H1 (cell line): ENCODE measurements at regions not wholly inside any gene's neighbourhood (a gene's known extent, or its start where the extent isn't known, plus 50 kb on each side); places are given as distances from the start of the nearest gene placed in this dataset.

Source experiments
- CTCF ChIA-PET: fragments of 300-600 bp; sonication (Branson Sonifier 250); formaldehyde crosslinking; loops from one replicate; lab custom pipeline; 2021; ENCODE audit not compliant: partially characterized antibody; lab: Charles Lee
- POLR2A ChIA-PET: fragments of 300-600 bp; sonication (Branson Sonifier 250); formaldehyde crosslinking; loops from one replicate; lab custom pipeline; 2021; ENCODE audit warnings: inconsistent platforms; ENCODE audit not compliant: partially characterized antibody; lab: Charles Lee
- DNase-seq, 2 experiments: peaks; one replicate each; pipeline versions ENCODE4 v3.0.0 to v3.0.0-alpha.2; 2010 to 2022; ENCODE audit warnings: low spot score in 2 of 2, low read depth in 1 of 2, mixed read lengths in 1 of 2
- FAIRE-seq: peaks from 2 replicates; lab custom pipeline; 2011; peaks lifted over from hg19 to GRCh38; lab: Jason Lieb, UNC
- H2AFZ ChIP-seq: 2 replicates; pipeline ENCODE4 v1.8.1; 2012; ENCODE audit warnings: low read length, inconsistent platforms
- H2AK5ac ChIP-seq: 2 replicates; pipeline ENCODE4 v1.6.1; 2013; ENCODE audit warnings: low read depth, low read length
- H2BK120ac ChIP-seq: replicated peaks from 2 replicates; pipeline ENCODE3; 2013; ENCODE audit warnings: low read depth, low read length, inconsistent platforms
- H2BK12ac ChIP-seq: 2 replicates; pipeline ENCODE4 v1.6.1; 2013; ENCODE audit warnings: low read depth, low read length
- H2BK15ac ChIP-seq: 2 replicates; pipeline ENCODE4 v1.6.1; 2013; ENCODE audit warnings: low read length
- H2BK20ac ChIP-seq: 2 replicates; pipeline ENCODE4 v1.6.1; 2013; ENCODE audit warnings: low read length
- H2BK5ac ChIP-seq: 2 replicates; pipeline ENCODE4 v1.6.1; 2013; ENCODE audit warnings: low read depth, low read length
- H3K14ac ChIP-seq: 2 replicates; pipeline ENCODE4 v1.6.1; 2013; ENCODE audit warnings: inconsistent platforms; ENCODE audit not compliant: insufficient read length
- H3K18ac ChIP-seq: 2 replicates; pipeline ENCODE4 v1.6.1; 2013; ENCODE audit warnings: low read length; ENCODE audit errors: extremely low read depth
- H3K23ac ChIP-seq: 2 replicates; pipeline ENCODE4 v1.6.1; 2013; ENCODE audit warnings: inconsistent platforms; ENCODE audit not compliant: insufficient read length
- H3K23me2 ChIP-seq: 2 replicates; pipeline ENCODE4 v1.6.1; 2013; ENCODE audit warnings: low read depth, low read length
- H3K27ac ChIP-seq: 2 replicates; pipeline ENCODE4 v1.6.1; 2011; ENCODE audit warnings: low read depth, low read length, inconsistent platforms
- H3K27me3 ChIP-seq, 4 experiments: replicated peaks in 1 of 4; 1 replicate in 1 of 4; 2 replicates in 3 of 4; pipeline versions ENCODE4 v1.6.1 to v1.8.1; 2011 to 2013; ENCODE audit warnings: low read length in 3 of 4, mild to moderate bottlenecking in 3 of 4, inconsistent platforms in 2 of 4, mixed read lengths in 2 of 4, moderate library complexity in 1 of 4; ENCODE audit not compliant: control insufficient read depth in 3 of 4, insufficient read depth in 3 of 4; ENCODE audit errors: extremely low read depth in 1 of 4
- H3K36me3 ChIP-seq, 4 experiments: 2 replicates each; pipeline versions ENCODE4 v1.6.1 to v1.8.1; 2011 to 2013; ENCODE audit warnings: mild to moderate bottlenecking in 4 of 4, low read length in 3 of 4, moderate library complexity in 2 of 4, control low read depth in 1 of 4, inconsistent platforms in 1 of 4; ENCODE audit not compliant: insufficient read depth in 4 of 4, control insufficient read depth in 2 of 4
- H3K4ac ChIP-seq: replicated peaks from 2 replicates; pipeline ENCODE3; 2013; ENCODE audit warnings: low read length, low read depth, mixed read lengths, inconsistent platforms; ENCODE audit not compliant: insufficient read length
- H3K4me1 ChIP-seq, 4 experiments: replicated peaks in 1 of 4; 1 replicate in 1 of 4; 2 replicates in 3 of 4; pipeline versions ENCODE4 v1.6.1 to v1.8.1; 2011 to 2013; ENCODE audit warnings: low read length in 3 of 4, inconsistent platforms in 2 of 4, mixed read lengths in 1 of 4; ENCODE audit not compliant: insufficient read depth in 4 of 4, control insufficient read depth in 3 of 4
- H3K4me2 ChIP-seq, 2 experiments: 2 replicates each; pipeline versions ENCODE4 v1.6.1 to v1.8.1; 2011 to 2013; ENCODE audit warnings: low read depth in 2 of 2, low read length in 2 of 2, control low read depth in 1 of 2, inconsistent platforms in 1 of 2, mild to moderate bottlenecking in 1 of 2; ENCODE audit not compliant: insufficient read depth in 1 of 2
- H3K4me3 ChIP-seq, 4 experiments: fragments of 200-600, 300-600 bp in 1 of 4; sonication (generic), shearing (Covaris generic), sonication (Bioruptor Twin) in 1 of 4; 2 replicates each; pipeline versions ENCODE4 v1.5.1 to v1.8.1; 2011 to 2016; ENCODE audit warnings: low read length in 4 of 4, low read depth in 3 of 4, control low read depth in 2 of 4, inconsistent platforms in 2 of 4, mild to moderate bottlenecking in 2 of 4, mixed read lengths in 1 of 4, moderate library complexity in 1 of 4; ENCODE audit not compliant: insufficient read depth in 2 of 4; ENCODE audit errors: extremely low read depth in 1 of 4
- H3K56ac ChIP-seq: replicated peaks from 2 replicates; pipeline ENCODE3; 2013; ENCODE audit warnings: low read depth, mild to moderate bottlenecking, mixed read lengths, low read length, inconsistent platforms; ENCODE audit not compliant: insufficient read length
- H3K79me1 ChIP-seq: 2 replicates; pipeline ENCODE4 v1.6.1; 2013; ENCODE audit warnings: low read depth, low read length, control low read depth
- H3K79me2 ChIP-seq, 2 experiments: 2 replicates each; pipeline versions ENCODE4 v1.6.1 to v1.8.1; 2012 to 2013; ENCODE audit warnings: low read length in 2 of 2, mild to moderate bottlenecking in 2 of 2, inconsistent platforms in 1 of 2; ENCODE audit not compliant: insufficient read depth in 2 of 2, control insufficient read depth in 1 of 2
- H3K9ac ChIP-seq, 4 experiments: replicated peaks in 1 of 4; 1 replicate in 1 of 4; 2 replicates in 3 of 4; pipeline versions ENCODE4 v1.6.1 to v1.8.1; 2011 to 2013; ENCODE audit warnings: low read depth in 3 of 4, low read length in 3 of 4, control low read depth in 2 of 4, mild to moderate bottlenecking in 2 of 4, moderate library complexity in 2 of 4, inconsistent platforms in 1 of 4; ENCODE audit errors: extremely low read depth in 1 of 4
- H3K9me3 ChIP-seq, 2 experiments: 2 replicates each; pipeline versions ENCODE4 v1.6.1 to v1.8.1; 2012 to 2013; ENCODE audit warnings: mild to moderate bottlenecking in 2 of 2, moderate library complexity in 2 of 2, control low read depth in 1 of 2, inconsistent platforms in 1 of 2, low read depth in 1 of 2, low read length in 1 of 2, mixed read lengths in 1 of 2; ENCODE audit not compliant: insufficient read depth in 2 of 2
- H4K20me1 ChIP-seq, 2 experiments: replicated peaks in 1 of 2; 2 replicates each; pipeline versions ENCODE3 to v1.8.1; 2011 to 2013; ENCODE audit warnings: inconsistent platforms in 2 of 2, low read length in 2 of 2, mild to moderate bottlenecking in 1 of 2; ENCODE audit not compliant: insufficient read depth in 2 of 2, control insufficient read depth in 1 of 2
- H4K5ac ChIP-seq: 2 replicates; pipeline ENCODE4 v1.6.1; 2013; ENCODE audit warnings: low read length, low read depth, mixed read lengths, inconsistent platforms; ENCODE audit not compliant: insufficient read length
- H4K8ac ChIP-seq: 2 replicates; pipeline ENCODE4 v1.8.0; 2013; ENCODE audit warnings: mild to moderate bottlenecking, moderate library complexity, low read length, inconsistent platforms; ENCODE audit not compliant: insufficient read depth; ENCODE audit errors: extremely low read depth
- H4K91ac ChIP-seq: replicated peaks from 2 replicates; pipeline ENCODE3; 2013; ENCODE audit warnings: low read length, mixed read lengths, inconsistent platforms; ENCODE audit not compliant: insufficient read length
- POU5F1 ChIP-seq: IDR thresholded peaks from 2 replicates; pipeline ENCODE4 v1.6.1; 2011; ENCODE audit warnings: low read depth, mild to moderate bottlenecking, low read length, moderate library complexity
- WGBS, 2 experiments: shearing (Covaris generic) in 1 of 2; methylation state at CpG; one replicate each; pipeline versions ENCODE4 v1.1.6 to v1.1.7; 2013 to 2015; ENCODE audit warnings: low lambda C conversion rate in 2 of 2, mixed read lengths in 2 of 2, inconsistent platforms in 1 of 2, low coverage in 1 of 2, missing lambda C conversion rate in 1 of 2; ENCODE audit not compliant: insufficient replicate concordance in 2 of 2, insufficient coverage in 1 of 2, insufficient read length in 1 of 2; ENCODE audit errors: extremely low coverage in 1 of 2, missing lambda C conversion rate in 1 of 2; 5-methylcytosine and 5-hydroxymethylcytosine counted together

GRCh38 chr12:24500831-24501230, 448.1 kb downstream of the BCAT1 start:
- no peaks in the 10 kb centered on the region; the same call in 1 of the 2 replicates for H3K23me2 ChIP-seq
- H2BK20ac ChIP-seq = no peak overlapping the region
- H3K4me3 ChIP-seq = no peak overlapping the region
- no peaks in the 10 kb centered on the region for H4K20me1 ChIP-seq
- 85% methylated on average over 2 of the region's 2 CpGs; no CpG with 5 or more reads in 1 of the 2 experiments for WGBS, 2 experiments
- no peaks in the 10 kb centered on the region for H3K9me3 ChIP-seq
- no peak overlapping the region for H4K91ac ChIP-seq
- ChIA-PET POLR2A (interaction anchor here (0.6 kb wide), 1 partner anchor 771 kb away, joined by 3 read pairs; no protein-coding TSS in a partner anchor), CTCF (interaction anchor here (1.0 to 1.2 kb wide), 3 partner anchors 9 to 57 kb away, joined by 3 to 4 read pairs (median 3); no protein-coding TSS in a partner anchor)
- H3K36me3 ChIP-seq = no peaks in the 10 kb centered on the region
- no peaks in the 10 kb centered on the region for H3K79me2 ChIP-seq
- no peak overlapping the region for H2AFZ ChIP-seq
- no peak overlapping the region for H2AK5ac ChIP-seq
- H2BK120ac ChIP-seq = no peak overlapping the region
- no peak overlapping the region for H3K23ac ChIP-seq
- H3K9ac ChIP-seq = no peak overlapping the region
- H3K4me2 ChIP-seq = no peak overlapping the region
- H3K14ac ChIP-seq = no peak overlapping the region
- H3K79me1 ChIP-seq = no peaks in the 10 kb centered on the region
- FAIRE-seq (no peak), DNase-seq (no peak)
- no peak overlapping the region for H4K5ac ChIP-seq
- no peaks in the 10 kb centered on the region for H3K4me1 ChIP-seq
- no peak overlapping the region for H2BK12ac ChIP-seq
- no peak overlapping the region for H3K27ac ChIP-seq
- no peak overlapping the region for H3K56ac ChIP-seq
- H3K27me3 ChIP-seq = no peaks in the 10 kb centered on the region
- no peak overlapping the region for H2BK15ac ChIP-seq
- no peak overlapping the region for H2BK5ac ChIP-seq
- no peak overlapping the region for H3K4ac ChIP-seq
- no peak overlapping the region for H4K8ac ChIP-seq
- H3K18ac ChIP-seq = no peak overlapping the region
- TF ChIP-seq POU5F1 = no peak
